ENCODE measurements at regions not wholly inside any gene's neighbourhood (a gene's known extent, or its start where the extent isn't known, plus 50 kb on each side); places are given as distances from the start of the nearest gene placed in this dataset.
"Not testable (repeated sequence)": the region's sequence is repeated elsewhere in the genome, so short reads cannot be mapped to it uniquely, and the experiment has no call there.

DNA sequence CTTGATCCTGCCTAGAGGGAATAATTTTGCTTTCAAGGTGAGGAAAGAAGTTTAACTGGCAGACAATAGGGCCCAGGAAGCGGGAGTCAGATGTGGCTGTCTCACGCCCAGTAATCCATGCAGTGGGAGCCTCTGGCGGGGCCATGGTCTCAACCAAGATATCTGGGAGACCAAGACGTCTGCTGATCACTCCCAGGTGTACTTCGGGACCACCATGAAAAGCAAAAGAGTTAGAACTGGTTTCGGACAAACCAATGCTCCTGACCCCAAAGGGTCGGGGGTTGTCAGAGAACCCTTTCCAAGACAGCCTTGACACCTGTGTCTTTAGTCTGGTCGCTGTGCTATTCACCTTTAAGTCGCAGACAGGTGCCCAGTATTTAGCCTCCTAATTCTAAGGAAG lies 256.9 kb upstream of the MBL2 start:
- Mint-ChIP-seq H3K27me3 (no peaks in the 10 kb centered on the region), H3K4me3 (no peak overlapping the region), H3K9me3 (ENCODE audit: insufficient read depth) (no peaks in the 10 kb centered on the region), H3K27ac (no peak overlapping the region), H3K4me1 (no peaks in the 10 kb centered on the region)
- CTCF ChIA-PET: no interaction called here
- H3K27me3 ChIP-seq (replicated peaks in 1 of 4; ENCODE audit: control extremely low read depth in 1 of 4, control insufficient read depth in 3 of 4, insufficient read depth in 4 of 4, low read length in 3 of 4): no peaks in the 10 kb centered on the region
- ATAC-seq (ENCODE audit: low read depth) (no peak), DNase-seq (no peak)
- no peaks in the 10 kb centered on the region for H4K20me1 ChIP-seq (ENCODE audit: control insufficient read depth, insufficient read depth, low read length, poor library complexity, severe bottlenecking)
- intact Hi-C loops (cut with micrococcal nuclease): no loop called here
- H3K36me3 ChIP-seq (replicated peaks in 1 of 2; ENCODE audit: control extremely low read depth in 1 of 2, control insufficient read depth in 1 of 2, extremely low read depth in 1 of 2, insufficient read depth in 2 of 2, low read length in 1 of 2): no peaks in the 10 kb centered on the region
- WGBS (ENCODE audit: insufficient coverage): 92% methylated on average over 9 of the region's 9 CpGs
- H3K9me3 ChIP-seq (ENCODE audit: control extremely low read depth in 1 of 3, control insufficient read depth in 2 of 3, insufficient read depth in 1 of 3, low read length in 2 of 3): no peaks in the 10 kb centered on the region
- no peak for TF ChIP-seq EZH2 (IDR thresholded peaks at IDR 0.05; ENCODE audit: borderline replicate concordance, insufficient read depth, low read depth, low read length, poor library complexity, severe bottlenecking)
- TF ChIP-seq, protein P1, sequence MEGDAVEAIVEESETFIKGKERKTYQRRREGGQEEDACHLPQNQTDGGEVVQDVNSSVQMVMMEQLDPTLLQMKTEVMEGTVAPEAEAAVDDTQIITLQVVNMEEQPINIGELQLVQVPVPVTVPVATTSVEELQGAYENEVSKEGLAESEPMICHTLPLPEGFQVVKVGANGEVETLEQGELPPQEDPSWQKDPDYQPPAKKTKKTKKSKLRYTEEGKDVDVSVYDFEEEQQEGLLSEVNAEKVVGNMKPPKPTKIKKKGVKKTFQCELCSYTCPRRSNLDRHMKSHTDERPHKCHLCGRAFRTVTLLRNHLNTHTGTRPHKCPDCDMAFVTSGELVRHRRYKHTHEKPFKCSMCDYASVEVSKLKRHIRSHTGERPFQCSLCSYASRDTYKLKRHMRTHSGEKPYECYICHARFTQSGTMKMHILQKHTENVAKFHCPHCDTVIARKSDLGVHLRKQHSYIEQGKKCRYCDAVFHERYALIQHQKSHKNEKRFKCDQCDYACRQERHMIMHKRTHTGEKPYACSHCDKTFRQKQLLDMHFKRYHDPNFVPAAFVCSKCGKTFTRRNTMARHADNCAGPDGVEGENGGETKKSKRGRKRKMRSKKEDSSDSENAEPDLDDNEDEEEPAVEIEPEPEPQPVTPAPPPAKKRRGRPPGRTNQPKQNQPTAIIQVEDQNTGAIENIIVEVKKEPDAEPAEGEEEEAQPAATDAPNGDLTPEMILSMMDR (IDR thresholded peaks at IDR 0.05): no peak
- H3K4me3 ChIP-seq (ENCODE audit: control extremely low read depth in 1 of 5, extremely low read depth in 1 of 5, insufficient read depth in 1 of 5, low read depth in 2 of 5, low read length in 4 of 5): no peak overlapping the region
- no peak overlapping the region for H3K27ac ChIP-seq (ENCODE audit: low read length in 2 of 2)
- no peaks in the 10 kb centered on the region for H3K4me1 ChIP-seq (ENCODE audit: control insufficient read depth in 2 of 2, insufficient read depth in 2 of 2, low read length in 2 of 2)
- no peak overlapping the region for H2AFZ ChIP-seq (ENCODE audit: insufficient read depth, low read depth, low read length, poor library complexity, severe bottlenecking)
- H3K9ac ChIP-seq (ENCODE audit: low read length): no peak overlapping the region
- POLR2A ChIA-PET: no interaction called here
- no peaks in the 10 kb centered on the region for H3K79me2 ChIP-seq (ENCODE audit: control insufficient read depth, insufficient read depth, low read length)
- no peak overlapping the region for H3K4me2 ChIP-seq (replicated peaks; ENCODE audit: low read depth, low read length, poor library complexity, severe bottlenecking)

- H3K4me1 Mint-ChIP-seq; H3K4me2 ChIP-seq (replicated peaks; ENCODE audit: low read depth, low read length, poor library complexity, severe bottlenecking); H3K9me3 Mint-ChIP-seq (ENCODE audit: insufficient read depth); H3K4me3 ChIP-seq (ENCODE audit: control extremely low read depth in 1 of 5, extremely low read depth in 1 of 5, insufficient read depth in 1 of 5, low read depth in 2 of 5, low read length in 4 of 5); H3K27ac ChIP-seq (ENCODE audit: low read length in 2 of 2); H2AFZ ChIP-seq (ENCODE audit: insufficient read depth, low read depth, low read length, poor library complexity, severe bottlenecking); POLR2A ChIA-PET; DNase-seq; ATAC-seq (ENCODE audit: low read depth); H3K27me3 ChIP-seq (replicated peaks in 1 of 4; ENCODE audit: control extremely low read depth in 1 of 4, control insufficient read depth in 3 of 4, insufficient read depth in 4 of 4, low read length in 3 of 4); H3K27ac Mint-ChIP-seq; H3K4me3 Mint-ChIP-seq; intact Hi-C loops (cut with micrococcal nuclease); H3K27me3 Mint-ChIP-seq; H3K4me1 ChIP-seq (ENCODE audit: control insufficient read depth in 2 of 2, insufficient read depth in 2 of 2, low read length in 2 of 2); CTCF ChIA-PET; H3K9ac ChIP-seq (ENCODE audit: low read length); H3K9me3 ChIP-seq (ENCODE audit: control extremely low read depth in 1 of 3, control insufficient read depth in 2 of 3, insufficient read depth in 1 of 3, low read length in 2 of 3); H4K20me1 ChIP-seq (ENCODE audit: control insufficient read depth, insufficient read depth, low read length, poor library complexity, severe bottlenecking); H3K36me3 ChIP-seq (replicated peaks in 1 of 2; ENCODE audit: control extremely low read depth in 1 of 2, control insufficient read depth in 1 of 2, extremely low read depth in 1 of 2, insufficient read depth in 2 of 2, low read length in 1 of 2); H3K79me2 ChIP-seq (ENCODE audit: control insufficient read depth, insufficient read depth, low read length): not testable (repeated sequence)
- 100% methylated on average over 3 of the region's 6 CpGs for WGBS (ENCODE audit: insufficient coverage)
Observed at GRCh38 chr10:53025765-53026164, 253.2 kb upstream of the MBL2 start.

All from B cell (primary cell).